ENCODE measurements at regions not wholly inside any gene's neighbourhood (a gene's known extent, or its start where the extent isn't known, plus 50 kb on each side); places are given as distances from the start of the nearest gene placed in this dataset.

DNA sequence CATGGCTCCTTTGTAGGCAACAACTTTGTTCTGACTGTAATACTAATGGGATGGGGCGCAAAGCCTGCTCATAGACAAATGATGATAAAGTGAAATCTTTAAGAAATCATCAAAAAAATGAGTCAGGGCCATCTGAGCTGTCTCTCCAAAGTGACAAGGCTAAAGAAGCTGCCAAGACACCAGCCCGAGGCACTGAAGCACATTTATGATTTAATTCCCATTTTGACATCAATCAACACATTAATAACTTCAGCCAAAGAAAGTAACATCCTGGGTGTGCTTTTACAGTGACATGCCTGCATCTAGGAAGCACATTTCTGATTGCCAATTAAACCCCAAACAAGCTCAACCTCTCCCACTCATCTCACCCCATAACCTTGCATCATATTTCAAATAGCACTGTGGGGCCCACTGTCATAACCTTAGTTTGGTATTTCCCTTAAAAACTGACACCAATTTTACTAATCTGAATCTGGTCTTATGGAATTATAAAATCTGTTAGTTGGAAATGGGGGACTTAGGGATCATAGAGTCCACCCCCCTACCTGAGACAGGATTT lies 676.6 kb downstream of the TOX3 start:
- Histone ChIP-seq H3K27ac (ENCODE audit: low read length) (no peak overlapping the region), H3K36me3 (ENCODE audit: control insufficient read depth in 1 of 2, insufficient read depth in 2 of 2, low read length in 2 of 2) (no peaks in the 10 kb centered on the region), H3K27me3 (ENCODE audit: low read depth, low read length) (no peaks in the 10 kb centered on the region), H3K4me3 (ENCODE audit: low read depth in 1 of 2, low read length in 2 of 2) (no peak overlapping the region), H3K4me1 (ENCODE audit: control insufficient read depth in 1 of 2, insufficient read depth in 2 of 2, low read length in 2 of 2) (no peaks in the 10 kb centered on the region), H3K9me3 (ENCODE audit: control insufficient read depth in 1 of 2, low read length in 2 of 2) (peaks cover 0 to 4% of the 10 kb centered on the region in 2 donors)

DNA sequence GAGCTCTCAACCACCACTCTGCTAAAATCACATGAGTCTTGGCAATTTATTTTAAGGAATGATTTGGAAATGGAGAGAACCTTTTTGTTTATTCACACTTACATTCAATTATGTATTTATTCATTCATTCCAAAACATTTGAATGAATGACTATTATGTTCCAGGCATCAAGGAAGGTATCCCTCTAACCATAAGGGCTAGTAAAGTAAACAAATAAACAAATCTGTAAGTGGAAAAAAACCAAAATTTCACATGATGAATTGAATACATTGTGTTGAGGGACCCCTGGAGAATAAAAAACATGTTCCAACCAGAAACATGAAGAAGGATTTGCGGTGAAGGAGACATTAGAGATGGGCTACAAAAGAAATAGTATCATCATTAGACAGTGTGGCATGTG lies 677.8 kb downstream of the TOX3 start:
- no peaks in the 10 kb centered on the region for H3K36me3 ChIP-seq (ENCODE audit: control insufficient read depth in 1 of 2, insufficient read depth in 2 of 2, low read length in 2 of 2)
- no peak overlapping the region for H3K4me3 ChIP-seq (ENCODE audit: low read depth in 1 of 2, low read length in 2 of 2)
- no peaks in the 10 kb centered on the region for H3K4me1 ChIP-seq (ENCODE audit: control insufficient read depth in 1 of 2, insufficient read depth in 2 of 2, low read length in 2 of 2)
- no peaks in the 10 kb centered on the region for H3K27me3 ChIP-seq (ENCODE audit: low read depth, low read length)
- H3K27ac ChIP-seq (ENCODE audit: low read length), result no peak overlapping the region
- H3K9me3 ChIP-seq (ENCODE audit: control insufficient read depth in 1 of 2, low read length in 2 of 2), result no peaks in the 10 kb centered on the region

DNA sequence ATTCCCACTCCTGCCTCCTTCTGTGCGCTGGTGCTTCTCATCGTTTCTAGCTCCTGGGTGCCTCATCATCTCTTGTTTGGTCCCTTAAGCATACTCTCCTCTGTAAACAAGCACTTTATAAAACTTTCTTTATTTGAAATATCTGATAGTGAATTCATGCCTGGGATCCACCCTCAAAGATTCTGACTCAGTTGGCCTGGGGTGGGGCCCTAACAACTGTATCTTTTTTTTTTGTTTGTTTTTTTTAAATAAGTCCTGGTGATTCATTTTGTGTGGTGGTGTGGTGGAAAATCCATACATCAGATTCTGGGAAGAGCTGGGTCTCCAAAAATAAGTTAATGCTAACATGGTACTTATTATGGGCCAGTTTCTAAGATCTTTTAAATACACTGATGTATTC lies 678.3 kb downstream of the TOX3 start:
- H3K9me3 ChIP-seq (ENCODE audit: control insufficient read depth in 1 of 2, low read length in 2 of 2), result no peaks in the 10 kb centered on the region
- no peak overlapping the region for H3K4me3 ChIP-seq (ENCODE audit: low read depth in 1 of 2, low read length in 2 of 2)

DNA sequence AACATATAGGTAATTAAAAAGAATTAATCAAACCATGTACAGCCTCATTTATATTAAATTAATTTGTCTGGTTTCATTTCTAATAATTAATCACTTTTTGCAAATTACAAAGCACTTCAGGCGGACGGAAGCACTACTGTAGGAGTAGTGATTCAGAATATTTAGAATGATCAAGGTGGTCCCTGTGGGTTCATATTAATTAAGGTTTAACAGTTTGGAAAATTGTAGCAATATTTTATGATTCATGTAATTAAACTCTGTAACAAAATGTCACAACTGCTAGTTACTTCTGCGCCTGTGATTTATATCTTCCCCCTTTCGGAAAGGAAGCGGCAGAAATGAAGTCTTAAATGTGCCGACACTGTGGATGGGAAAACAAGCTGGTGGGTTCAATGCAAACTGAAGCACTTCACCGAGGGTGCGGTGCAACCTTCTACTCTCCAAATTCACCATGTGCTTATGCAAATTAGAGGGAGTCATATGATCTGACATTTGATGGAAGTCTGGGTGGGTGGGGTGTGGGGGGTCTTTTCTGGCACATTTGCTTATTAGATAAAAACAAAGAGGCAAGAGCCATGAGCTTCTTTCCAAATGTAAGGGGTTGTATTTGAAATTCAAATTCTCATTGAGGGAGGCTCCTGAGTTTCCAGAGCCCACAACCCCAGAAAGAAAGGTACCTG lies 679.4 kb downstream of the TOX3 start:
- Histone ChIP-seq H3K36me3 (ENCODE audit: control insufficient read depth in 1 of 2, insufficient read depth in 2 of 2, low read length in 2 of 2) (no peaks in the 10 kb centered on the region), H3K4me1 (ENCODE audit: control insufficient read depth in 1 of 2, insufficient read depth in 2 of 2, low read length in 2 of 2) (no peaks in the 10 kb centered on the region), H3K27me3 (ENCODE audit: low read depth, low read length) (no peaks in the 10 kb centered on the region), H3K4me3 (ENCODE audit: low read depth in 1 of 2, low read length in 2 of 2) (no peak overlapping the region), H3K27ac (ENCODE audit: low read length) (no peak overlapping the region), H3K9me3 (ENCODE audit: control insufficient read depth in 1 of 2, low read length in 2 of 2) (no peaks in the 10 kb centered on the region)

More for the DNA sequence above, 678.3 kb downstream of the TOX3 start:
- no peak overlapping the region for H3K27ac ChIP-seq (ENCODE audit: low read length)
- no peaks in the 10 kb centered on the region for H3K4me1 ChIP-seq (ENCODE audit: control insufficient read depth in 1 of 2, insufficient read depth in 2 of 2, low read length in 2 of 2)
- no peaks in the 10 kb centered on the region for H3K36me3 ChIP-seq (ENCODE audit: control insufficient read depth in 1 of 2, insufficient read depth in 2 of 2, low read length in 2 of 2)
- no peaks in the 10 kb centered on the region for H3K27me3 ChIP-seq (ENCODE audit: low read depth, low read length)

DNA sequence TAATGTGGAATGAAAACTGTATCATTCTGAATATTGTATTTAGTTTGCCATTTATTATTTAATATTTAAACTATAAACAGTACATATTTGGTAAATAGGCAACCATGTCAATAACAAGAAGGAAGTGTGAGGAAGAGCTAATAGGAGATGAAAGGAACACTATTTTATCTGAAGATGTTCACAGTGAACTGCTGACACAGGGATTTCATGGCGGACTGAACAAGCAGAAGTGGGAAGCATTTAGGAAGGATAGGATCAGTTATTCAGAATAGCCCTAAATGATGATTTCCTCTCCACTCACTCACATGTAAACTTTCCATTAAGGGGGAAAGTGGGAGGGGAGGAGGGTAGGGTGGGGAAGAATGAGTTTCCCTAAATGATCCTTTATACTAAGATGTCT lies 682.4 kb downstream of the TOX3 start:
- Histone ChIP-seq H3K4me1 (ENCODE audit: control insufficient read depth in 1 of 2, insufficient read depth in 2 of 2, low read length in 2 of 2) (no peaks in the 10 kb centered on the region), H3K27ac (ENCODE audit: low read length) (no peak overlapping the region), H3K36me3 (ENCODE audit: control insufficient read depth in 1 of 2, insufficient read depth in 2 of 2, low read length in 2 of 2) (no peaks in the 10 kb centered on the region), H3K27me3 (ENCODE audit: low read depth, low read length) (no peaks in the 10 kb centered on the region), H3K4me3 (ENCODE audit: low read depth in 1 of 2, low read length in 2 of 2) (no peak overlapping the region), H3K9me3 (ENCODE audit: control insufficient read depth in 1 of 2, low read length in 2 of 2) (no peaks in the 10 kb centered on the region)

DNA sequence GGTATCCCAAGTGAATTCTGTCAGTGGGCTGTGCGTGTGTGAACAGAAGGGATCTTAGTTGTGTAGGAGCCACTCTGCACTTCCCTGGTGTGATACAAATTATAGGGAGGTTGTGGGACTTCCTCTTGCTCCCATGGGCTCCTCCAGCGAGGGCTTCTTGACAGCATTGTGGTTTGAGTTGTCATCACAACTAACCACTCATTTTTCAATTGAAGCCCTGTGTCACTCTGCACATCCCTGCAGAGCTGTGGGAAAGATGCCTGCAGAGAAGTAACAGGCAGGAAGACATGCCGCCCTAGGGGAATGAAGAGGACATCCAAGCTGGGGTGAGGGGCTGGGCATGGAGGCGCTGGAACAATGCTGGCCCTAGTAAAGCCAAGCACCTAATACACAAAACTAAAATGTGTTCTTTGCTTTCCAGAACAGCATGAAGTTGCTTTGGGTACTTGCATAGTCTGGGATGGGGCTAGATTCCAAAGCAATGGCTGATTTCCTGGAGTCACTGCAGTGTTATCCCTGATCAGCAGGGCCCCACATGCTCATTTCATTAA lies 692.5 kb downstream of the TOX3 start:
- H3K27ac ChIP-seq (ENCODE audit: low read length), result no peak overlapping the region
- H3K9me3 ChIP-seq (ENCODE audit: control insufficient read depth in 1 of 2, low read length in 2 of 2), result no peaks in the 10 kb centered on the region
- H3K4me1 ChIP-seq (ENCODE audit: control insufficient read depth in 1 of 2, insufficient read depth in 2 of 2, low read length in 2 of 2), result no peaks in the 10 kb centered on the region
- no peaks in the 10 kb centered on the region for H3K27me3 ChIP-seq (ENCODE audit: low read depth, low read length)
- no peak overlapping the region for H3K4me3 ChIP-seq (ENCODE audit: low read depth in 1 of 2, low read length in 2 of 2)
- no peaks in the 10 kb centered on the region for H3K36me3 ChIP-seq (ENCODE audit: control insufficient read depth in 1 of 2, insufficient read depth in 2 of 2, low read length in 2 of 2)

DNA sequence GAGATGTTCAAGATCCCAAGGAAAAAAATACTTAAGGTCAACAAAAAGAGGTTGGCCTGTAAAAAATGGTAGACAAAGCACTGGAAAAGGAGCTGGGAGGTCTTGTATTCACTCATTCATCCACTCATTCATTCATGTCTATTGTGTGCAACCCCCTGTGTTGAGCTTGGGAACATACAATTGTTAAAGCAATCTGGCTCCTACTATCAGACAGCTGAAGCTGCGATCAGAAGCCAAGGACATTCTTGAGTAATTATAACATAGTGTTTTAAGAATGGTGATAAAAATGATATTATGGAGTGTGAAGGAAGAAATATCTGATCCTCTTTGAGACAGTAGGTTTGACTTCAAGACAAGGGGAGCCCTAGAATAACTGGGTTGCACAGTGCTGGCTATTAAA lies 693.4 kb downstream of the TOX3 start:
- Histone ChIP-seq H3K27me3 (ENCODE audit: low read depth, low read length) (no peaks in the 10 kb centered on the region), H3K4me3 (ENCODE audit: low read depth in 1 of 2, low read length in 2 of 2) (no peak overlapping the region), H3K9me3 (ENCODE audit: control insufficient read depth in 1 of 2, low read length in 2 of 2) (no peaks in the 10 kb centered on the region), H3K27ac (ENCODE audit: low read length) (no peak overlapping the region), H3K4me1 (ENCODE audit: control insufficient read depth in 1 of 2, insufficient read depth in 2 of 2, low read length in 2 of 2) (no peaks in the 10 kb centered on the region), H3K36me3 (ENCODE audit: control insufficient read depth in 1 of 2, insufficient read depth in 2 of 2, low read length in 2 of 2) (no peaks in the 10 kb centered on the region)

DNA sequence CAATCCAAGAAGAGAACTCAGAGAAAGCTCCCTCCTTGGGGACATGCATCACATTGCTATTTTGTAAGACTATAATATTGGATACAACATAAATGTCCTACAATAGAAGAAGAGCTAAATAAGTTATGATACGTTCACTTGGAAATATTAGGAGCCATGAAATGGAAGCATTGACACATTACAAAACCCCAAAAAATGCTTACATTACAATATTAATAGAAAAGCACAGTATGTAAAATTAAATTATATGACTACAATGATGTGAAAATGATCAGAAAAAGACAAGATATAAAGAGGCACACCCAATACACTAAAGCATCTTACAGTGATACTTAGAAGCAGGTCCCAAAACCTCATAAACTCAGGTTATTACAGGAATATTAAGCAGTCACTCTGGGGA lies 694.1 kb downstream of the TOX3 start:
- Histone ChIP-seq H3K4me3 (ENCODE audit: low read depth in 1 of 2, low read length in 2 of 2) (no peak overlapping the region), H3K9me3 (ENCODE audit: control insufficient read depth in 1 of 2, low read length in 2 of 2) (no peaks in the 10 kb centered on the region), H3K27ac (ENCODE audit: low read length) (no peak overlapping the region), H3K4me1 (ENCODE audit: control insufficient read depth in 1 of 2, insufficient read depth in 2 of 2, low read length in 2 of 2) (no peaks in the 10 kb centered on the region), H3K27me3 (ENCODE audit: low read depth, low read length) (no peaks in the 10 kb centered on the region), H3K36me3 (ENCODE audit: control insufficient read depth in 1 of 2, insufficient read depth in 2 of 2, low read length in 2 of 2) (no peaks in the 10 kb centered on the region)

DNA sequence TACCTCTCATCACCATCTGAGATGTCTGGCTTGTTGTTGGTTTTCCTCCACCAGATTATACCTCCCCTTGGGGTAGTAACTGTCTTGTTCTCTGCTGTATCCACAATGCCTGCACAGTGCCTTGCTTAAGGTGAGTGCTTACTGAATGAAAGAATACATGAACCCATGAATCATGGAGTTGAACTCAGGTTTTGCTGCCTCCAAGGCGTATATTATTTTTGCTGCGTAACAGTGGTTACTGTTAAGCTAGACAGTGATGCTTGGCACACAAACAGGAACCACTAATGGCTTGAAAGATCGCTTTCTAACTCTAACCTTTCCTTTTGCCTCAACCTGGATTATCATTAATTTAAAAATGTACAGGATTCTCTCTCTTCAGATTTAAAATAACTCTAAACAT lies 695.8 kb downstream of the TOX3 start:
- Histone ChIP-seq H3K4me1 (ENCODE audit: control insufficient read depth in 1 of 2, insufficient read depth in 2 of 2, low read length in 2 of 2) (no peaks in the 10 kb centered on the region), H3K4me3 (ENCODE audit: low read depth in 1 of 2, low read length in 2 of 2) (no peak overlapping the region), H3K27me3 (ENCODE audit: low read depth, low read length) (no peaks in the 10 kb centered on the region), H3K36me3 (ENCODE audit: control insufficient read depth in 1 of 2, insufficient read depth in 2 of 2, low read length in 2 of 2) (no peaks in the 10 kb centered on the region), H3K27ac (ENCODE audit: low read length) (no peak overlapping the region), H3K9me3 (ENCODE audit: control insufficient read depth in 1 of 2, low read length in 2 of 2) (no peaks in the 10 kb centered on the region)

DNA sequence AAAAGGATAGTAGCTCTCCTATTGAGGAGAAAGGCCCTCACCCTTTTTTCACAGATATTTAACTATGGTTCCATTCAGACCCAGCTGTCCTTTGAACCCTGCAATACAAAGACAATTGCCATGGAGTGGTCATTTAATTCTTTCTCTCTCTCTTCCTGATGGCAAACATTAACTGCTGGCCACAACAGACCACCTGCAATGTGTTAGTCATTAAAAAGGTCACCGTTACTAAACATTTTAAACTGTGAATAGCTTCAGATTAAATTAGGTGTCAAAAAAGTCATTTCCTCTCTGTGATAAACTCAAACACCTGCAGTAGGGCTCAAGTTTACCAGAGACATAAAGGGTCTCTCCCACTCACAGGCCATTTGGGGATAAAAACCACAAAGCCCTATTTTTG lies 697.2 kb downstream of the TOX3 start:
- H3K27ac ChIP-seq (ENCODE audit: low read length), result no peak overlapping the region

DNA sequence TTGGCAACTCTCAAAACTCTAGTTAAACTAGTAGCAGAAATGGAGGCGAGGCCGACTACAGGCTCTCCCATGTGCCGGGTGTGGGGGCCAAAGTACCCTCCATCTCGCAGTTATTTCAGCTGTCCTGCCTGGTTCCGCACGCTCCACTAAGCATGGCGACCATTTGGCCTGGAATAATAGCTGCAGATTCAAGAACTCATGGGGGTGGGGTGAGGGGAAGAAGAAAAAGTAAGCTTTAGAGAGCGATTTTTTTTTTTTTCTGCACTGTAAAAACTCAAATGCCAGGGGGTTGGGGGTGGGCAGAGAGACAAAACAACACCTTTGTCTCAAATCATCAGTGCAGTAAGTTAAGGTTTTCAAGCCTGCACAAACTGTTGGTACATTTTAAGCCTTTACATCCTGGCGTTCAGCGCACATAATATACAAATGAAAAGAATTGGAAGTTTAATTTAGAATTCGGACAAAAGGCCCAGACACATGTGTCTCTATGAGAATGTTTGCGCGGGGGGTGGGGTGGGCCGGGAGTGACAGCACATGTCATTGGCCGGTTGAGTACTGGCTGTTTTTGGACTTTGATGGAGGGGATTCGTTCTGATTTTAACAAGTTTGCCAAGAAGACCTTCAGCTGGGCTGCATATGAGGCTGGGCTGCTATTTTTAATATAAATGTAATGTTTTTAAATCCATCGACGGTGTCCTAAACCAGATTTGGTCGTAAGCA lies 694.7 kb upstream of the SALL1 start:
- Histone ChIP-seq H3K27me3 (ENCODE audit: low read depth, low read length) (no peaks in the 10 kb centered on the region), H3K9me3 (ENCODE audit: control insufficient read depth in 1 of 2, low read length in 2 of 2) (no peaks in the 10 kb centered on the region)

More for the DNA sequence above, 697.2 kb downstream of the TOX3 start:
- Histone ChIP-seq H3K4me3 (ENCODE audit: low read depth in 1 of 2, low read length in 2 of 2) (no peak overlapping the region), H3K9me3 (ENCODE audit: control insufficient read depth in 1 of 2, low read length in 2 of 2) (no peaks in the 10 kb centered on the region), H3K27me3 (ENCODE audit: low read depth, low read length) (no peaks in the 10 kb centered on the region), H3K4me1 (ENCODE audit: control insufficient read depth in 1 of 2, insufficient read depth in 2 of 2, low read length in 2 of 2) (no peaks in the 10 kb centered on the region), H3K36me3 (ENCODE audit: control insufficient read depth in 1 of 2, insufficient read depth in 2 of 2, low read length in 2 of 2) (no peaks in the 10 kb centered on the region)

More for the DNA sequence above, 694.7 kb upstream of the SALL1 start:
- Histone ChIP-seq H3K4me1 (ENCODE audit: control insufficient read depth in 1 of 2, insufficient read depth in 2 of 2, low read length in 2 of 2) (no peaks in the 10 kb centered on the region), H3K27ac (ENCODE audit: low read length) (no peak overlapping the region), H3K36me3 (ENCODE audit: control insufficient read depth in 1 of 2, insufficient read depth in 2 of 2, low read length in 2 of 2) (no peaks in the 10 kb centered on the region), H3K4me3 (ENCODE audit: low read depth in 1 of 2, low read length in 2 of 2) (no peak overlapping the region)
